Dedifferentiated amniotic fluid mesenchymal stem cell (primary cell): ENCODE measurements at regions not wholly inside any gene's neighbourhood (a gene's known extent, or its start where the extent isn't known, plus 50 kb on each side); places are given as distances from the start of the nearest gene placed in this dataset.

Experiments used
- DNase-seq: peaks from one replicate; pipeline ENCODE4 v3.0.0-alpha.2; 2016; ENCODE audit errors: extremely low spot score

- no peak for DNase-seq
Observed at GRCh38 chr20:24261351-24261750, 208.1 kb upstream of the SYNDIG1 start.

- no peak for DNase-seq
Observed at GRCh38 chr20:24257171-24257570, 212.3 kb upstream of the SYNDIG1 start.

GRCh38 chr20:24256307-24256706 lies 213.1 kb upstream of the SYNDIG1 start:
- DNase-seq = no peak

- DNase-seq = no peak
Observed at GRCh38 chr20:24254480-24254879, 214.9 kb upstream of the SYNDIG1 start.

GRCh38 chr20:24253321-24253720 lies 216.1 kb upstream of the SYNDIG1 start:
- no peak for DNase-seq

- no peak for DNase-seq
Observed at GRCh38 chr20:24245094-24245493, 224.3 kb upstream of the SYNDIG1 start.

- DNase-seq = no peak
Observed at GRCh38 chr20:24242763-24243162, 226.7 kb upstream of the SYNDIG1 start.

GRCh38 chr20:24241466-24241865 lies 228.0 kb upstream of the SYNDIG1 start:
- DNase-seq = no peak

GRCh38 chr20:24236963-24237362 lies 232.5 kb upstream of the SYNDIG1 start:
- no peak for DNase-seq

GRCh38 chr20:24236201-24236600 lies 233.2 kb upstream of the SYNDIG1 start:
- no peak for DNase-seq

- DNase-seq = no peak
Observed at GRCh38 chr20:24235296-24236175, 233.9 kb upstream of the SYNDIG1 start.

- DNase-seq = no peak
Observed at GRCh38 chr20:24227600-24227999, 239.0 kb upstream of the GGTLC1 start.

GRCh38 chr20:24212494-24212893 lies 223.9 kb upstream of the GGTLC1 start:
- no peak for DNase-seq

- no peak for DNase-seq
Observed at GRCh38 chr20:24211972-24212371, 223.4 kb upstream of the GGTLC1 start.

- DNase-seq = no peak
Observed at GRCh38 chr20:24210356-24210755, 221.8 kb upstream of the GGTLC1 start.

GRCh38 chr20:24208652-24209051 lies 220.1 kb upstream of the GGTLC1 start:
- DNase-seq = no peak

GRCh38 chr20:24207803-24208300 lies 219.3 kb upstream of the GGTLC1 start:
- no peak for DNase-seq

- no peak for DNase-seq
Observed at GRCh38 chr20:24206995-24207394, 218.4 kb upstream of the GGTLC1 start.

GRCh38 chr20:24203526-24204183 lies 215.1 kb upstream of the GGTLC1 start:
- DNase-seq = no peak

GRCh38 chr20:24199501-24199900 lies 210.9 kb upstream of the GGTLC1 start:
- DNase-seq = no peak

- DNase-seq = no peak
Observed at GRCh38 chr20:24194143-24194542, 205.6 kb upstream of the GGTLC1 start.

- DNase-seq = no peak
Observed at GRCh38 chr20:24190905-24191304, 202.3 kb upstream of the GGTLC1 start.

- DNase-seq = no peak
Observed at GRCh38 chr20:24185791-24186190, 197.2 kb upstream of the GGTLC1 start.
